ENCODE measurements at regions not wholly inside any gene's neighbourhood (a gene's known extent, or its start where the extent isn't known, plus 50 kb on each side); places are given as distances from the start of the nearest gene placed in this dataset.
"Not testable (repeated sequence)": the region's sequence is repeated elsewhere in the genome, so short reads cannot be mapped to it uniquely, and the experiment has no call there.

DNA sequence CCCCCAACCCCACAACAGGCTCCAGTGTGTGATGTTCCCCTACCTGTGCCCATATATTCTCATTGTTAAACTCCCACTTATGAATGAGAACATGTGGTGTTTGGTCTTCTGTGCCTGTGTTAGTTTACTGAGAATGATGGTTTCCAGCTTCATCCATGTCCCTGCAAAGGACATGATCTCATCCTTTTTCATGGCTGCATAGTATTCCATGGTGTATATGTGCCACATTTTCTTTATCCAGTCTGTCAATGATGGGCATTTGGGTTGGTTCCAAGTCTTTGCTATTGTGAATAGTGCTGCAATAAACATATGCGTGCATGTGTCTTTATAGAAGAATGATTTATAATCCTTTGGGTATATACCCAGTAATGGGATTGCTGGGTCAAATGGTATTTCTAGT, 233.0 kb downstream of the FZD1 start:
- TF ChIP-seq, protein P1, sequence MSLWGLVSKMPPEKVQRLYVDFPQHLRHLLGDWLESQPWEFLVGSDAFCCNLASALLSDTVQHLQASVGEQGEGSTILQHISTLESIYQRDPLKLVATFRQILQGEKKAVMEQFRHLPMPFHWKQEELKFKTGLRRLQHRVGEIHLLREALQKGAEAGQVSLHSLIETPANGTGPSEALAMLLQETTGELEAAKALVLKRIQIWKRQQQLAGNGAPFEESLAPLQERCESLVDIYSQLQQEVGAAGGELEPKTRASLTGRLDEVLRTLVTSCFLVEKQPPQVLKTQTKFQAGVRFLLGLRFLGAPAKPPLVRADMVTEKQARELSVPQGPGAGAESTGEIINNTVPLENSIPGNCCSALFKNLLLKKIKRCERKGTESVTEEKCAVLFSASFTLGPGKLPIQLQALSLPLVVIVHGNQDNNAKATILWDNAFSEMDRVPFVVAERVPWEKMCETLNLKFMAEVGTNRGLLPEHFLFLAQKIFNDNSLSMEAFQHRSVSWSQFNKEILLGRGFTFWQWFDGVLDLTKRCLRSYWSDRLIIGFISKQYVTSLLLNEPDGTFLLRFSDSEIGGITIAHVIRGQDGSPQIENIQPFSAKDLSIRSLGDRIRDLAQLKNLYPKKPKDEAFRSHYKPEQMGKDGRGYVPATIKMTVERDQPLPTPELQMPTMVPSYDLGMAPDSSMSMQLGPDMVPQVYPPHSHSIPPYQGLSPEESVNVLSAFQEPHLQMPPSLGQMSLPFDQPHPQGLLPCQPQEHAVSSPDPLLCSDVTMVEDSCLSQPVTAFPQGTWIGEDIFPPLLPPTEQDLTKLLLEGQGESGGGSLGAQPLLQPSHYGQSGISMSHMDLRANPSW (CRISPR knock-in tag; IDR thresholded peaks at IDR 0.05), result not testable (repeated sequence)
- TF ChIP-seq EZH2 (IDR thresholded peaks at IDR 0.05; ENCODE audit: borderline replicate concordance, low read depth, low read length); EHMT2 (IDR thresholded peaks at IDR 0.05); MAFK (IDR thresholded peaks at IDR 0.05; ENCODE audit: low read length); NFE2L1 (tag; IDR thresholded peaks at IDR 0.05; ENCODE audit: borderline replicate concordance, low read depth); SMARCC2 (IDR thresholded peaks at IDR 0.05; ENCODE audit: low read depth); GABPB1 (CRISPR knock-in tag; IDR thresholded peaks at IDR 0.05); NRF1 (conservative IDR thresholded peaks at IDR 0.05 in 1 of 2, IDR thresholded peaks at IDR 0.05 in 1 of 2): not testable (repeated sequence)
- TF ChIP-seq, protein P2, sequence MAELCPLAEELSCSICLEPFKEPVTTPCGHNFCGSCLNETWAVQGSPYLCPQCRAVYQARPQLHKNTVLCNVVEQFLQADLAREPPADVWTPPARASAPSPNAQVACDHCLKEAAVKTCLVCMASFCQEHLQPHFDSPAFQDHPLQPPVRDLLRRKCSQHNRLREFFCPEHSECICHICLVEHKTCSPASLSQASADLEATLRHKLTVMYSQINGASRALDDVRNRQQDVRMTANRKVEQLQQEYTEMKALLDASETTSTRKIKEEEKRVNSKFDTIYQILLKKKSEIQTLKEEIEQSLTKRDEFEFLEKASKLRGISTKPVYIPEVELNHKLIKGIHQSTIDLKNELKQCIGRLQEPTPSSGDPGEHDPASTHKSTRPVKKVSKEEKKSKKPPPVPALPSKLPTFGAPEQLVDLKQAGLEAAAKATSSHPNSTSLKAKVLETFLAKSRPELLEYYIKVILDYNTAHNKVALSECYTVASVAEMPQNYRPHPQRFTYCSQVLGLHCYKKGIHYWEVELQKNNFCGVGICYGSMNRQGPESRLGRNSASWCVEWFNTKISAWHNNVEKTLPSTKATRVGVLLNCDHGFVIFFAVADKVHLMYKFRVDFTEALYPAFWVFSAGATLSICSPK (IDR thresholded peaks at IDR 0.05; ENCODE audit: borderline replicate concordance), result not testable (repeated sequence)
- TF ChIP-seq, protein P3, sequence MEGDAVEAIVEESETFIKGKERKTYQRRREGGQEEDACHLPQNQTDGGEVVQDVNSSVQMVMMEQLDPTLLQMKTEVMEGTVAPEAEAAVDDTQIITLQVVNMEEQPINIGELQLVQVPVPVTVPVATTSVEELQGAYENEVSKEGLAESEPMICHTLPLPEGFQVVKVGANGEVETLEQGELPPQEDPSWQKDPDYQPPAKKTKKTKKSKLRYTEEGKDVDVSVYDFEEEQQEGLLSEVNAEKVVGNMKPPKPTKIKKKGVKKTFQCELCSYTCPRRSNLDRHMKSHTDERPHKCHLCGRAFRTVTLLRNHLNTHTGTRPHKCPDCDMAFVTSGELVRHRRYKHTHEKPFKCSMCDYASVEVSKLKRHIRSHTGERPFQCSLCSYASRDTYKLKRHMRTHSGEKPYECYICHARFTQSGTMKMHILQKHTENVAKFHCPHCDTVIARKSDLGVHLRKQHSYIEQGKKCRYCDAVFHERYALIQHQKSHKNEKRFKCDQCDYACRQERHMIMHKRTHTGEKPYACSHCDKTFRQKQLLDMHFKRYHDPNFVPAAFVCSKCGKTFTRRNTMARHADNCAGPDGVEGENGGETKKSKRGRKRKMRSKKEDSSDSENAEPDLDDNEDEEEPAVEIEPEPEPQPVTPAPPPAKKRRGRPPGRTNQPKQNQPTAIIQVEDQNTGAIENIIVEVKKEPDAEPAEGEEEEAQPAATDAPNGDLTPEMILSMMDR (IDR thresholded peaks at IDR 0.05 in 2 of 3, conservative IDR thresholded peaks at IDR 0.05 in 1 of 3; ENCODE audit: insufficient read depth in 2 of 3, low read depth in 1 of 3, low read length in 3 of 3), result not testable (repeated sequence)
